ENCODE measurements at regions not wholly inside any gene's neighbourhood (a gene's known extent, or its start where the extent isn't known, plus 50 kb on each side); places are given as distances from the start of the nearest gene placed in this dataset.

- no TSS peak for BruUV-seq (replicated peaks)
- H3K4me1 ChIP-seq (ENCODE audit: insufficient read depth, low read length): no peaks in the 10 kb centered on the region
- POLR2A ChIA-PET (ENCODE audit: unreplicated experiment): no interaction called here
- no peaks in the 10 kb centered on the region for H3K9me3 ChIP-seq (ENCODE audit: low read length)
- H3F3A ChIP-seq (ENCODE audit: low read length, unreplicated experiment): no peaks in the 10 kb centered on the region
- no peaks in the 10 kb centered on the region for H3K79me2 ChIP-seq (ENCODE audit: low read length)
- H3K27me3 ChIP-seq (ENCODE audit: low read length): no peaks in the 10 kb centered on the region
- H4K20me1 ChIP-seq (ENCODE audit: low read length): no peaks in the 10 kb centered on the region
- H3K36me3 ChIP-seq (ENCODE audit: low read depth, low read length): no peaks in the 10 kb centered on the region
- intact Hi-C loops (cut with micrococcal nuclease): no loop called here
- no peak overlapping the region for H3K4me3 ChIP-seq (ENCODE audit: low read length)
- CTCF ChIA-PET: no interaction called here
- H3K9me2 ChIP-seq (replicated peaks; ENCODE audit: low read length): no peaks in the 10 kb centered on the region
- no peak for ATAC-seq
- DNase-seq: no peak
- no peak overlapping the region for H3K9ac ChIP-seq (ENCODE audit: low read length)
- H3K27ac ChIP-seq (ENCODE audit: low read length): no peak overlapping the region
- H3K4me2 ChIP-seq (ENCODE audit: low read length): no peak overlapping the region
- H2AFZ ChIP-seq (ENCODE audit: low read length): no peak overlapping the region
- TF ChIP-seq EZH2 (IDR thresholded peaks at IDR 0.05; ENCODE audit: low read length, unreplicated experiment) (no peak), EZH2phosphoT487 (IDR thresholded peaks at IDR 0.05; ENCODE audit: borderline replicate concordance, low read length) (no peak), CTCF (conservative IDR thresholded peaks at IDR 0.05; ENCODE audit: low read depth, low read length) (no peak)
Observed at GRCh38 chr11:87957961-87958360, 217.3 kb downstream of the RAB38 start.

GRCh38 chr11:87954476-87954875 lies 220.8 kb downstream of the RAB38 start:
- Histone ChIP-seq H4K20me1 (ENCODE audit: low read length) (no peaks in the 10 kb centered on the region), H2AFZ (ENCODE audit: low read length) (no peak overlapping the region), H3K9me3 (ENCODE audit: low read length) (no peaks in the 10 kb centered on the region), H3K36me3 (ENCODE audit: low read depth, low read length) (no peaks in the 10 kb centered on the region), H3K9ac (ENCODE audit: low read length) (no peak overlapping the region), H3F3A (ENCODE audit: low read length, unreplicated experiment) (no peaks in the 10 kb centered on the region), H3K9me2 (replicated peaks; ENCODE audit: low read length) (0 out of 2 replicates have a peak, but pooled peaks cover 4% of the 10 kb centered on the region), H3K27ac (ENCODE audit: low read length) (no peak overlapping the region), H3K4me3 (ENCODE audit: low read length) (no peak overlapping the region), H3K27me3 (ENCODE audit: low read length) (no peaks in the 10 kb centered on the region), H3K4me1 (ENCODE audit: insufficient read depth, low read length) (no peaks in the 10 kb centered on the region), H3K79me2 (ENCODE audit: low read length) (no peaks in the 10 kb centered on the region), H3K4me2 (ENCODE audit: low read length) (no peak overlapping the region)
- intact Hi-C loops (cut with micrococcal nuclease): no loop called here
- ChIA-PET POLR2A (ENCODE audit: unreplicated experiment) (no interaction called here), CTCF (no interaction called here)
- no peak for DNase-seq
- BruUV-seq (replicated peaks): no TSS peak
- no peak for ATAC-seq
- no peak for TF ChIP-seq CTCF (conservative IDR thresholded peaks at IDR 0.05; ENCODE audit: low read depth, low read length)
- no peak for TF ChIP-seq EZH2 (IDR thresholded peaks at IDR 0.05; ENCODE audit: low read length, unreplicated experiment)
- TF ChIP-seq EZH2phosphoT487 (IDR thresholded peaks at IDR 0.05; ENCODE audit: borderline replicate concordance, low read length): no peak

GRCh38 chr11:87942786-87943185 lies 232.5 kb downstream of the RAB38 start:
- Histone ChIP-seq H3K27ac (ENCODE audit: low read length) (no peak overlapping the region), H3K79me2 (ENCODE audit: low read length) (no peaks in the 10 kb centered on the region), H3K9me2 (replicated peaks; ENCODE audit: low read length) (no peaks in the 10 kb centered on the region; the same call in 1 of the 2 replicates), H3K4me1 (ENCODE audit: insufficient read depth, low read length) (no peaks in the 10 kb centered on the region), H3K36me3 (ENCODE audit: low read depth, low read length) (no peaks in the 10 kb centered on the region), H4K20me1 (ENCODE audit: low read length) (no peaks in the 10 kb centered on the region), H3F3A (ENCODE audit: low read length, unreplicated experiment) (no peaks in the 10 kb centered on the region), H3K9ac (ENCODE audit: low read length) (no peak overlapping the region), H3K9me3 (ENCODE audit: low read length) (no peaks in the 10 kb centered on the region), H3K4me3 (ENCODE audit: low read length) (no peak overlapping the region), H3K27me3 (ENCODE audit: low read length) (no peaks in the 10 kb centered on the region), H3K4me2 (ENCODE audit: low read length) (no peak overlapping the region), H2AFZ (ENCODE audit: low read length) (no peak overlapping the region)
- no TSS peak for BruUV-seq (replicated peaks)
- TF ChIP-seq EZH2phosphoT487 (IDR thresholded peaks at IDR 0.05; ENCODE audit: borderline replicate concordance, low read length): no peak
- TF ChIP-seq EZH2 (IDR thresholded peaks at IDR 0.05; ENCODE audit: low read length, unreplicated experiment): no peak
- TF ChIP-seq CTCF (conservative IDR thresholded peaks at IDR 0.05; ENCODE audit: low read depth, low read length): no peak
- CTCF ChIA-PET: no interaction called here
- ATAC-seq (no peak), DNase-seq (no peak)
- intact Hi-C loops (cut with micrococcal nuclease): no loop called here
- POLR2A ChIA-PET (ENCODE audit: unreplicated experiment): no interaction called here

Measured in PC-3 (cell line).